NT2/D1 (cell line): ENCODE measurements at regions not wholly inside any gene's neighbourhood (a gene's known extent, or its start where the extent isn't known, plus 50 kb on each side); places are given as distances from the start of the nearest gene placed in this dataset.

Experiments
- SUZ12 ChIP-seq: IDR thresholded peaks from 2 replicates; pipeline ENCODE4 v1.6.1; 2011; ENCODE audit not compliant: insufficient read length, insufficient read depth; ENCODE audit errors: extremely low read depth
- ZNF274 ChIP-seq: IDR thresholded peaks from 2 replicates; pipeline ENCODE4 v1.6.1; 2011; ENCODE audit warnings: mild to moderate bottlenecking, low read depth, low read length

DNA sequence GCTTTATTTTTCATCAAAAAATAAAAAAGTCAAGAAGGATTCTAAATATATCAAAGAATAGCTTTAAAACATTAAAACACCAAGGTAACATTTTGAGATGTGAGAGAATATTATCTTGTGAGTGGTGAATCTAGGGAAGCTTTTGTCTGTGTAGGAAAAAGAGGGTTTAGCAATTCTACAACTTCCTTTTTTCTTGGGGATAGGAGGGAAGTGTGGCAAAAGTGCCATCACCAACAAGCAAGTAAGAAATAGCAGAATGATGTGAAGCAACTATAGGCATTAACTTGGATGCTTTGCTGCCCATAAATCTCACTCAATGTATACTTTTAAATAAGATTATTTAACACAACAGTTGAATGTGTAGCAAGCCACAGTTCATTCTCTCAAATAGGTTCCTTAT lies 57.8 kb upstream of the SUCLG2 start:
- no peak for TF ChIP-seq ZNF274
- no peak for TF ChIP-seq SUZ12
